ENCODE measurements at regions not wholly inside any gene's neighbourhood (a gene's known extent, or its start where the extent isn't known, plus 50 kb on each side); places are given as distances from the start of the nearest gene placed in this dataset.

GRCh38 chr6:169332250-169332649, 78.6 kb upstream of the THBS2 start:
- no peak for TF ChIP-seq POLR2A (IDR thresholded peaks at IDR 0.05)
- TF ChIP-seq, protein P1, sequence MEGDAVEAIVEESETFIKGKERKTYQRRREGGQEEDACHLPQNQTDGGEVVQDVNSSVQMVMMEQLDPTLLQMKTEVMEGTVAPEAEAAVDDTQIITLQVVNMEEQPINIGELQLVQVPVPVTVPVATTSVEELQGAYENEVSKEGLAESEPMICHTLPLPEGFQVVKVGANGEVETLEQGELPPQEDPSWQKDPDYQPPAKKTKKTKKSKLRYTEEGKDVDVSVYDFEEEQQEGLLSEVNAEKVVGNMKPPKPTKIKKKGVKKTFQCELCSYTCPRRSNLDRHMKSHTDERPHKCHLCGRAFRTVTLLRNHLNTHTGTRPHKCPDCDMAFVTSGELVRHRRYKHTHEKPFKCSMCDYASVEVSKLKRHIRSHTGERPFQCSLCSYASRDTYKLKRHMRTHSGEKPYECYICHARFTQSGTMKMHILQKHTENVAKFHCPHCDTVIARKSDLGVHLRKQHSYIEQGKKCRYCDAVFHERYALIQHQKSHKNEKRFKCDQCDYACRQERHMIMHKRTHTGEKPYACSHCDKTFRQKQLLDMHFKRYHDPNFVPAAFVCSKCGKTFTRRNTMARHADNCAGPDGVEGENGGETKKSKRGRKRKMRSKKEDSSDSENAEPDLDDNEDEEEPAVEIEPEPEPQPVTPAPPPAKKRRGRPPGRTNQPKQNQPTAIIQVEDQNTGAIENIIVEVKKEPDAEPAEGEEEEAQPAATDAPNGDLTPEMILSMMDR (IDR thresholded peaks at IDR 0.05) = no peak
